ENCODE measurements at regions not wholly inside any gene's neighbourhood (a gene's known extent, or its start where the extent isn't known, plus 50 kb on each side); places are given as distances from the start of the nearest gene placed in this dataset.
"Not testable (repeated sequence)": the region's sequence is repeated elsewhere in the genome, so short reads cannot be mapped to it uniquely, and the experiment has no call there.

GRCh38 chr1:182159443-182159842 is 97.9 kb upstream of the ZNF648 start:
- DNase-seq (ENCODE audit: low spot score) = no peak

GRCh38 chr1:182157187-182157586 is 95.7 kb upstream of the ZNF648 start:
- DNase-seq (ENCODE audit: low spot score) = no peak

GRCh38 chr1:182154425-182154824 is 92.9 kb upstream of the ZNF648 start:
- DNase-seq (ENCODE audit: low spot score) = not testable (repeated sequence)

GRCh38 chr1:182149411-182149965 is 88.0 kb upstream of the ZNF648 start:
- no peak for DNase-seq (ENCODE audit: low spot score)

GRCh38 chr1:182147951-182148350 is 86.4 kb upstream of the ZNF648 start:
- no peak for DNase-seq (ENCODE audit: low spot score)

GRCh38 chr1:182147136-182147820 is 85.8 kb upstream of the ZNF648 start:
- no peak for DNase-seq (ENCODE audit: low spot score)

GRCh38 chr1:182146286-182146685 is 84.8 kb upstream of the ZNF648 start:
- DNase-seq (ENCODE audit: low spot score) = no peak

- DNase-seq (ENCODE audit: low spot score) = no peak
These were observed 83.9 kb upstream of the ZNF648 start for GRCh38 chr1:182145441-182145840.

GRCh38 chr1:182144646-182145030 is 83.1 kb upstream of the ZNF648 start:
- DNase-seq (ENCODE audit: low spot score) = no peak

- peak; percentile 84 for DNase-seq (ENCODE audit: low spot score)
These were observed 82.5 kb upstream of the ZNF648 start for GRCh38 chr1:182143825-182144645.

- DNase-seq (ENCODE audit: low spot score) = peak; percentile 93
These were observed 81.7 kb upstream of the ZNF648 start for GRCh38 chr1:182143154-182143657.

- DNase-seq (ENCODE audit: low spot score) = no peak
These were observed 81.1 kb upstream of the ZNF648 start for GRCh38 chr1:182142621-182143020.

- DNase-seq (ENCODE audit: low spot score) = no peak
These were observed 79.5 kb upstream of the ZNF648 start for GRCh38 chr1:182141040-182141439.

GRCh38 chr1:182139496-182139895 is 78.0 kb upstream of the ZNF648 start:
- no peak for DNase-seq (ENCODE audit: low spot score)

- no peak for DNase-seq (ENCODE audit: low spot score)
These were observed 76.0 kb upstream of the ZNF648 start for GRCh38 chr1:182137546-182137945.

GRCh38 chr1:182135946-182136345 is 74.4 kb upstream of the ZNF648 start:
- DNase-seq (ENCODE audit: low spot score) = no peak

- DNase-seq (ENCODE audit: low spot score) = no peak
These were observed 72.7 kb upstream of the ZNF648 start for GRCh38 chr1:182134257-182134656.

- no peak for DNase-seq (ENCODE audit: low spot score)
These were observed 71.7 kb upstream of the ZNF648 start for GRCh38 chr1:182133181-182133580.

GRCh38 chr1:182129398-182129797 is 67.9 kb upstream of the ZNF648 start:
- no peak for DNase-seq (ENCODE audit: low spot score)

- DNase-seq (ENCODE audit: low spot score) = no peak
These were observed 67.0 kb upstream of the ZNF648 start for GRCh38 chr1:182128502-182128901.

- DNase-seq (ENCODE audit: low spot score) = no peak
These were observed 66.1 kb upstream of the ZNF648 start for GRCh38 chr1:182127656-182128055.

- no peak for DNase-seq (ENCODE audit: low spot score)
These were observed 64.8 kb upstream of the ZNF648 start for GRCh38 chr1:182126272-182126800.

- DNase-seq (ENCODE audit: low spot score) = no peak
These were observed 61.4 kb upstream of the ZNF648 start for GRCh38 chr1:182122913-182123260.
